ENCODE measurements at regions not wholly inside any gene's neighbourhood (a gene's known extent, or its start where the extent isn't known, plus 50 kb on each side); places are given as distances from the start of the nearest gene placed in this dataset.

- TF ChIP-seq, protein P1, sequence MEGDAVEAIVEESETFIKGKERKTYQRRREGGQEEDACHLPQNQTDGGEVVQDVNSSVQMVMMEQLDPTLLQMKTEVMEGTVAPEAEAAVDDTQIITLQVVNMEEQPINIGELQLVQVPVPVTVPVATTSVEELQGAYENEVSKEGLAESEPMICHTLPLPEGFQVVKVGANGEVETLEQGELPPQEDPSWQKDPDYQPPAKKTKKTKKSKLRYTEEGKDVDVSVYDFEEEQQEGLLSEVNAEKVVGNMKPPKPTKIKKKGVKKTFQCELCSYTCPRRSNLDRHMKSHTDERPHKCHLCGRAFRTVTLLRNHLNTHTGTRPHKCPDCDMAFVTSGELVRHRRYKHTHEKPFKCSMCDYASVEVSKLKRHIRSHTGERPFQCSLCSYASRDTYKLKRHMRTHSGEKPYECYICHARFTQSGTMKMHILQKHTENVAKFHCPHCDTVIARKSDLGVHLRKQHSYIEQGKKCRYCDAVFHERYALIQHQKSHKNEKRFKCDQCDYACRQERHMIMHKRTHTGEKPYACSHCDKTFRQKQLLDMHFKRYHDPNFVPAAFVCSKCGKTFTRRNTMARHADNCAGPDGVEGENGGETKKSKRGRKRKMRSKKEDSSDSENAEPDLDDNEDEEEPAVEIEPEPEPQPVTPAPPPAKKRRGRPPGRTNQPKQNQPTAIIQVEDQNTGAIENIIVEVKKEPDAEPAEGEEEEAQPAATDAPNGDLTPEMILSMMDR (IDR thresholded peaks at IDR 0.05; ENCODE audit: control extremely low read depth in 1 of 3, insufficient read depth in 1 of 3, low read depth in 1 of 3, low read length in 3 of 3) = no peak
- no peak for TF ChIP-seq ATF2 (IDR thresholded peaks at IDR 0.05; ENCODE audit: low read length)
Observed at GRCh38 chr3:56954125-56954524, 106.3 kb upstream of the SPATA12 start.
